ENCODE measurements at regions not wholly inside any gene's neighbourhood (a gene's known extent, or its start where the extent isn't known, plus 50 kb on each side); places are given as distances from the start of the nearest gene placed in this dataset.

DNA sequence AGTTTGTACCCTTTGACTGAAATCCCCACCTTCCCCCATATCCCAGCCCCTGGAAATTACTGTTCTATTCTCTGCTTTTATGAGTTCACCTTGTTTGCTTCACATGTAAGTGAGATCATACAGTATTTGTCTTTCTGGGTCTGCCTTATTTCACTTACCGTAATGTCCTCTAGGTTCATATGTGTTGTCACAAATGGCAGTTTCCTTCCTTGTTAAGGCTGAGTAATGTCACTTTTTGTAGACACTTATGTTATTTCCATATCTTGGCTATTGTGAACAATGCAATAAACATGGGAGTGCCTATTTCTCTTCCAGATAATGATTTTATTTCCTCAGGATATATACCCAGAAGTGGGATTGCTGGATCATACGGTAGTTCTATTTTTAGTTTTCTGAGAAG, 272.3 kb downstream of the MRPS30 start:
- H3K4me3 ChIP-seq: no peak overlapping the region
- no peak for DNase-seq
- no peaks in the 10 kb centered on the region for H3K9me3 ChIP-seq
- intact Hi-C loops (cut with DNase I): no loop called here
- H3K4me1 ChIP-seq: no peaks in the 10 kb centered on the region
- TF ChIP-seq, protein P1, sequence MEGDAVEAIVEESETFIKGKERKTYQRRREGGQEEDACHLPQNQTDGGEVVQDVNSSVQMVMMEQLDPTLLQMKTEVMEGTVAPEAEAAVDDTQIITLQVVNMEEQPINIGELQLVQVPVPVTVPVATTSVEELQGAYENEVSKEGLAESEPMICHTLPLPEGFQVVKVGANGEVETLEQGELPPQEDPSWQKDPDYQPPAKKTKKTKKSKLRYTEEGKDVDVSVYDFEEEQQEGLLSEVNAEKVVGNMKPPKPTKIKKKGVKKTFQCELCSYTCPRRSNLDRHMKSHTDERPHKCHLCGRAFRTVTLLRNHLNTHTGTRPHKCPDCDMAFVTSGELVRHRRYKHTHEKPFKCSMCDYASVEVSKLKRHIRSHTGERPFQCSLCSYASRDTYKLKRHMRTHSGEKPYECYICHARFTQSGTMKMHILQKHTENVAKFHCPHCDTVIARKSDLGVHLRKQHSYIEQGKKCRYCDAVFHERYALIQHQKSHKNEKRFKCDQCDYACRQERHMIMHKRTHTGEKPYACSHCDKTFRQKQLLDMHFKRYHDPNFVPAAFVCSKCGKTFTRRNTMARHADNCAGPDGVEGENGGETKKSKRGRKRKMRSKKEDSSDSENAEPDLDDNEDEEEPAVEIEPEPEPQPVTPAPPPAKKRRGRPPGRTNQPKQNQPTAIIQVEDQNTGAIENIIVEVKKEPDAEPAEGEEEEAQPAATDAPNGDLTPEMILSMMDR (IDR thresholded peaks at IDR 0.05): no peak
- no peak overlapping the region for H3K27ac ChIP-seq
- no peaks in the 10 kb centered on the region for H3K36me3 ChIP-seq
- no peaks in the 10 kb centered on the region for H3K27me3 ChIP-seq
- no peak overlapping the region for H3K9ac ChIP-seq (ENCODE audit: low read depth in 2 of 2, low read length in 2 of 2)

DNA sequence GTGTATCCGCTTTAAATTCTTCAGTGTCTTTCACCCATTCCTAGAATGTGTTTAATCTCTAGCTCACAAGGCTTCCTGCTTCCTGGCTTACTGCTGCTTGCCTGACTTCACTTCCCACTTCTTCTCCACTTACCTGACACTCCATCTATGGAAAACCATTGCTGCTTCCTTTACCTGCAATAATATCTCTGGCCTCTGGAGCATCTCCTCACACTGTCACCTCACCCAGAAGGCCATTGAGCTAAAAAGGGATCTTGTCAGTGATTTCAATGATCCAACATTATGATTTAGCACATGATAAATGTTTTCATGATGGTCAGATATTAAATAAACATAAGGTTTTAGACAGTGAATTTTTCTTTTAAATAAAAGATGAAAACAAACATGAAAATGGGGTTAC, 281.1 kb downstream of the MRPS30 start:
- H3K36me3 ChIP-seq: no peaks in the 10 kb centered on the region
- H3K27me3 ChIP-seq: no peaks in the 10 kb centered on the region
- no peak overlapping the region for H3K27ac ChIP-seq
- H3K9ac ChIP-seq (ENCODE audit: low read depth in 2 of 2, low read length in 2 of 2): no peak overlapping the region
- no peaks in the 10 kb centered on the region for H3K9me3 ChIP-seq
- TF ChIP-seq, protein P1 (IDR thresholded peaks at IDR 0.05): no peak
- DNase-seq: no peak
- H3K4me3 ChIP-seq: no peak overlapping the region
- intact Hi-C loops (cut with DNase I): no loop called here
- H3K4me1 ChIP-seq: no peaks in the 10 kb centered on the region

DNA sequence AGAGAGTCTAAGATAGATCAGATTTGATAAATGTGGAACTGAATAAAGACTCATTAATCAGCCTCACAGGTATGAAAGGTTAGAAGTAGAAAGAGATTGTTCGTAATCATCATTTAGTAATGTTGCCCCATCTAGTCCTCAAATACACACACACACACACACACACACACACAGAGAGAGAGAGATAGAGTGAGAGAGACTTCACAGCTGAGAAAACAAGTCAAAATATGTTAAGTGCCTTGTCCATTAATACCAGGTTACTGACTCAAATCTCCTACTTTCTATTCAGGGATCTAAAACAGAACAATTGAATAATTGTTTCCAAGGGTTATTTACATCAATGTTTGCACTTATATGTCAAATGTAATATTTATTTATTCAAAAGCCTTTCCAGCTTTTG, 284.6 kb downstream of the MRPS30 start:
- Histone ChIP-seq H3K4me1 (no peaks in the 10 kb centered on the region), H3K36me3 (no peaks in the 10 kb centered on the region), H3K4me3 (no peak overlapping the region), H3K9me3 (no peaks in the 10 kb centered on the region), H3K27ac (no peak overlapping the region), H3K9ac (ENCODE audit: low read depth in 2 of 2, low read length in 2 of 2) (no peak overlapping the region), H3K27me3 (no peaks in the 10 kb centered on the region)
- TF ChIP-seq, protein P1 (IDR thresholded peaks at IDR 0.05): no peak
- intact Hi-C loops (cut with DNase I): no loop called here
- DNase-seq: no peak

DNA sequence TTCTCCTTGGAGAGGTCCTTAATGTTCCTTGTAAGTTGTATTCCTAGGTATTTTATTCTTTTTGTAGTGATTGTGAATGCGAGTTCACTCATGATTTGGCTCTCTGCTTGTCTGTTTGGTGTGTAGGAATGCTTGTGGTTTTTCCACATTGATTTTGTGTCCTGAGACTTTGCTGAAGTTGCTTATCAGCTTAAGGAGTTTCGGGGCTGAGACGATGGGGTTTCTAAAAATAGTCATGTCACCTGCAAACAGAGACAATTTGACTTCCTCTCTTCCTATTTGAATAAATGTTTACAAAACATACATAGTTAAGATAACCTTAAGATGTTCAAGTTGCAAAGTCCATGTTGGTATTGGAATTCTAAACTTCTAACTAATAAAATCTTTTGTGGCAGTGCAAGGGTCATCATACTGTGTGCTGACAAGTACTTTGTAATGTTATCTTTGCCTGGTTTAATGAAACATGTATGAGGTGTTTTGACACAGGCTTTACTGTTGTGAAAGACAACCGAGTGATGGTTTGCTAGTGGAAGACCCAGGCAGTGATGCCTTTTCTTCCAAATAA, 286.2 kb downstream of the MRPS30 start:
- Histone ChIP-seq H3K9ac (ENCODE audit: low read depth in 2 of 2, low read length in 2 of 2) (no peak overlapping the region), H3K4me3 (no peak overlapping the region), H3K4me1 (no peaks in the 10 kb centered on the region), H3K9me3 (no peaks in the 10 kb centered on the region), H3K27me3 (no peaks in the 10 kb centered on the region), H3K27ac (no peak overlapping the region), H3K36me3 (no peaks in the 10 kb centered on the region)
- DNase-seq: no peak
- TF ChIP-seq, protein P1 (IDR thresholded peaks at IDR 0.05): no peak
- intact Hi-C loops (cut with DNase I): no loop called here

DNA sequence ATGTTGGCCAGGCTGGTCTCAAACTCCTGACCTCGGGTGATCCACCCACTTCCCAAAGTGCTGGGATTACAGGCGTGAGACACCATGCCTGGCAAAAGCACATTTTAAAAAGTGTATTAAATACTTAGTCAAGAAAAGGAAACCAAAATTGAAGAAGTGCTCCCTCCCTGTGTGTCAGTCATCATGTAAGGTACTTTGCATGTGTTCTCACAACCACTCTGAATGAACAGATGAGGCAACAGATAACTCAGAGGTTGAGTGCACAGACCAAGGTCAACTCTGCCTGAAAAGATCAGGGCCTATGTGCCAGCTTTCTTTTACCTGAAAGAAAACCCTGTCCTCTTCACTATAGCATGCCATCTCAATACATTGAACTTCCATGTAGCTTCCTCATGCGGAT, 289.7 kb downstream of the MRPS30 start:
- DNase-seq: no peak
- H3K9me3 ChIP-seq: no peaks in the 10 kb centered on the region
- no peaks in the 10 kb centered on the region for H3K36me3 ChIP-seq
- no peaks in the 10 kb centered on the region for H3K4me1 ChIP-seq
- no peak overlapping the region for H3K4me3 ChIP-seq
- H3K27me3 ChIP-seq: no peaks in the 10 kb centered on the region
- H3K27ac ChIP-seq: no peak overlapping the region
- intact Hi-C loops (cut with DNase I): no loop called here
- H3K9ac ChIP-seq (ENCODE audit: low read depth in 2 of 2, low read length in 2 of 2): no peak overlapping the region
- TF ChIP-seq, protein P1 (IDR thresholded peaks at IDR 0.05): no peak

All from colonic mucosa (tissue), 4 donors.